ENCODE measurements at regions not wholly inside any gene's neighbourhood (a gene's known extent, or its start where the extent isn't known, plus 50 kb on each side); places are given as distances from the start of the nearest gene placed in this dataset.
"Not testable (repeated sequence)": the region's sequence is repeated elsewhere in the genome, so short reads cannot be mapped to it uniquely, and the experiment has no call there.

DNA sequence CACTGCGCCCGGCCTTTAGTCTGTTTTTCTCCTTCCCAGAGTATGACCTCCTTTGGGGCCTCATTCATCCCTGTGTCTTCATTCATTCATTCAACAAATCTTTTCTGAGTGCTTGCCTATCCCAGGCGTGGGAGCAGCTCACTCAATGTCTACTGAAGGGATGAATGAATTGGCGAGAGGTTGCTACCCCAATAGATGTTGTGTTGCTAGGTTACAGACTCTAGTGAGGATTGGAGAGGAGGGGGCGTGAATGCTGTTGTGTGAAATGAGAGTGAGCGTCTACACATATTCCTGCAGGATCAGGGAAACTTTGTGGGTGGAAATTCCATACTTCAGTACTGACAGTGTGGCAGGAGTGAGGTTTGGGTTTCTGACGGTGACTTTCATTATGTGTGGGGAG lies 55.5 kb upstream of the EP300 start:
- DNase-seq: no peak
- Histone ChIP-seq H3K4me1 (ENCODE audit: control insufficient read depth, insufficient read depth, low read length) (peaks cover 5% of the 10 kb centered on the region), H3K27me3 (ENCODE audit: control insufficient read depth, insufficient read depth, low read length) (no peaks in the 10 kb centered on the region), H3K27ac (ENCODE audit: low read length) (no peak overlapping the region), H3K4me3 (ENCODE audit: low read length) (no peak overlapping the region), H3K9me3 (ENCODE audit: control insufficient read depth, insufficient read depth, low read length) (no peaks in the 10 kb centered on the region), H3K36me3 (ENCODE audit: control insufficient read depth, insufficient read depth, low read length) (no peaks in the 10 kb centered on the region)
- ATAC-seq: no peak
- Mint-ChIP-seq H3K4me1 (no peaks in the 10 kb centered on the region), H3K4me3 (no peak overlapping the region), H3K9me3 (no peaks in the 10 kb centered on the region), H3K27me3 (ENCODE audit: low read depth in 2 of 2) (peaks cover 6 to 15% of the 10 kb centered on the region in 2 donors), H3K27ac (no peak overlapping the region), H3K36me3 (no peaks in the 10 kb centered on the region)
- intact Hi-C loops (cut with micrococcal nuclease): no loop called here
- TF ChIP-seq CTCF (IDR thresholded peaks at IDR 0.05): no peak
- WGBS (ENCODE audit: insufficient coverage): 87% methylated on average over 7 of the region's 7 CpGs

GRCh38 chr22:41038732-41039131 lies 53.7 kb upstream of the EP300 start:
- H3K4me1 Mint-ChIP-seq: no peaks in the 10 kb centered on the region
- H3K27me3 Mint-ChIP-seq (ENCODE audit: low read depth in 2 of 2): peaks cover 6 to 15% of the 10 kb centered on the region in 2 donors
- no peak for TF ChIP-seq CTCF (IDR thresholded peaks at IDR 0.05)
- Histone ChIP-seq H3K27ac (ENCODE audit: low read length) (no peak overlapping the region), H3K27me3 (ENCODE audit: control insufficient read depth, insufficient read depth, low read length) (no peaks in the 10 kb centered on the region), H3K4me3 (ENCODE audit: low read length) (no peak overlapping the region), H3K9me3 (ENCODE audit: control insufficient read depth, insufficient read depth, low read length) (no peaks in the 10 kb centered on the region), H3K36me3 (ENCODE audit: control insufficient read depth, insufficient read depth, low read length) (no peaks in the 10 kb centered on the region), H3K4me1 (ENCODE audit: control insufficient read depth, insufficient read depth, low read length) (peaks cover 5% of the 10 kb centered on the region)
- 91% methylated on average over 4 of the region's 4 CpGs for WGBS (ENCODE audit: insufficient coverage)
- intact Hi-C loops (cut with micrococcal nuclease): no loop called here
- no peaks in the 10 kb centered on the region for H3K36me3 Mint-ChIP-seq
- no peaks in the 10 kb centered on the region for H3K9me3 Mint-ChIP-seq
- no peak overlapping the region for H3K4me3 Mint-ChIP-seq
- DNase-seq: no peak
- no peak for ATAC-seq
- H3K27ac Mint-ChIP-seq: no peak overlapping the region

DNA sequence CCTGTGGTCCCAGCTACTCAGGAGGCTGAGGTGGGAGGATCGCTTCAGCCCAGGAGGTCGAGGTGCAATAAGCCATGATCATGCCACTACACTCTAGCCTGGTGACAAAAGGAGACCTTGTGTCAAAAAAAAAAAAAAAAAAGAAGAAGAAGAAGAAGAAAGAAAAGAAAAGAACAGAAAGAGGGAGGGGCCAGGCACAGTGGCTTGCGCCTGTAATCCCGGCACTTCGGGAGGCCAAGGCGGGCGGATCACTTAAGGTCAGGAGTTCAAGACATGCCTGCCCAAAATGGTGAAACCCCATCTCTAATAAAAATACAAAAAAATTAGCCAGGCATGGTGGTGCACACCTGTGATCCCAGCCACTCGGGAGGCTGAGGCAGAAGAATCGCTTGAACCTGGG lies 52.8 kb upstream of the EP300 start:
- DNase-seq; H3K4me1 Mint-ChIP-seq; H3K9me3 Mint-ChIP-seq; H3K36me3 ChIP-seq (ENCODE audit: control insufficient read depth, insufficient read depth, low read length); H3K36me3 Mint-ChIP-seq; H3K4me3 Mint-ChIP-seq; H3K27ac Mint-ChIP-seq; H3K4me3 ChIP-seq (ENCODE audit: low read length); H3K4me1 ChIP-seq (ENCODE audit: control insufficient read depth, insufficient read depth, low read length); intact Hi-C loops (cut with micrococcal nuclease); H3K27ac ChIP-seq (ENCODE audit: low read length); ATAC-seq; H3K9me3 ChIP-seq (ENCODE audit: control insufficient read depth, insufficient read depth, low read length); H3K27me3 ChIP-seq (ENCODE audit: control insufficient read depth, insufficient read depth, low read length): not testable (repeated sequence)
- peaks cover 6 to 15% of the 10 kb centered on the region in 2 donors for H3K27me3 Mint-ChIP-seq (ENCODE audit: low read depth in 2 of 2)
- 86% methylated on average over 9 of the region's 9 CpGs for WGBS (ENCODE audit: insufficient coverage)

GRCh38 chr22:41040483-41040882 lies 51.9 kb upstream of the EP300 start:
- no peak for ATAC-seq
- WGBS (ENCODE audit: insufficient coverage): 91% methylated on average over 1 of the region's 1 CpG
- Histone ChIP-seq H3K4me3 (ENCODE audit: low read length) (no peak overlapping the region), H3K27ac (ENCODE audit: low read length) (no peak overlapping the region), H3K4me1 (ENCODE audit: control insufficient read depth, insufficient read depth, low read length) (no peaks in the 10 kb centered on the region), H3K36me3 (ENCODE audit: control insufficient read depth, insufficient read depth, low read length) (no peaks in the 10 kb centered on the region), H3K9me3 (ENCODE audit: control insufficient read depth, insufficient read depth, low read length) (no peaks in the 10 kb centered on the region), H3K27me3 (ENCODE audit: control insufficient read depth, insufficient read depth, low read length) (no peaks in the 10 kb centered on the region)
- no peak for TF ChIP-seq CTCF (IDR thresholded peaks at IDR 0.05)
- Mint-ChIP-seq H3K27ac (no peak overlapping the region), H3K4me3 (no peak overlapping the region), H3K4me1 (no peaks in the 10 kb centered on the region), H3K36me3 (no peaks in the 10 kb centered on the region), H3K27me3 (ENCODE audit: low read depth in 2 of 2) (peaks cover 4 to 11% of the 10 kb centered on the region in 2 donors), H3K9me3 (no peaks in the 10 kb centered on the region)
- intact Hi-C loops (cut with micrococcal nuclease): no loop called here
- no peak for DNase-seq

Data from natural killer cell (primary cell).